ENCODE measurements at regions not wholly inside any gene's neighbourhood (a gene's known extent, or its start where the extent isn't known, plus 50 kb on each side); places are given as distances from the start of the nearest gene placed in this dataset.

- no peak for TF ChIP-seq ZBTB43 (CRISPR knock-in tag; IDR thresholded peaks at IDR 0.05)
These were observed 52.6 kb upstream of the RBM15 start (continued) for GRCh38 chr1:110286564-110286963.

- Mint-ChIP-seq H3K4me3 (no peak overlapping the region), H3K9me3 (no peaks in the 10 kb centered on the region), H3K27me3 (ENCODE audit: low read depth) (no peaks in the 10 kb centered on the region), H3K4me1 (peaks cover 4% of the 10 kb centered on the region; the same call in 1 of the 2 replicates), H3K27ac (no peak overlapping the region), H3K36me3 (no peaks in the 10 kb centered on the region)
- DNase-seq (ENCODE audit: low spot score) (no peak), ATAC-seq (no peak)
- TF ChIP-seq FOXP4 (CRISPR knock-in tag; IDR thresholded peaks at IDR 0.05), result no peak
- TF ChIP-seq ATF3 (CRISPR knock-in tag; conservative IDR thresholded peaks at IDR 0.05), result no peak
- no peak for TF ChIP-seq TEAD1 (CRISPR knock-in tag; IDR thresholded peaks at IDR 0.05)
- no peak for TF ChIP-seq GRHL2 (CRISPR knock-in tag; IDR thresholded peaks at IDR 0.05; ENCODE audit: insufficient replicate concordance, severe bottlenecking)
- no peak for TF ChIP-seq FOXK1 (CRISPR knock-in tag; IDR thresholded peaks at IDR 0.05)
- no peak for TF ChIP-seq MYBL2 (CRISPR knock-in tag; IDR thresholded peaks at IDR 0.05)
- no peak for TF ChIP-seq PREB (CRISPR knock-in tag; IDR thresholded peaks at IDR 0.05; ENCODE audit: borderline replicate concordance)
- no peak for TF ChIP-seq CBFB (CRISPR knock-in tag; IDR thresholded peaks at IDR 0.05; ENCODE audit: low read depth)
- TF ChIP-seq ZNF425 (CRISPR knock-in tag; conservative IDR thresholded peaks at IDR 0.05), result no peak
- TF ChIP-seq OVOL2 (CRISPR knock-in tag; IDR thresholded peaks at IDR 0.05; ENCODE audit: borderline replicate concordance), result no peak
- TF ChIP-seq ATF6 (CRISPR knock-in tag; IDR thresholded peaks at IDR 0.05), result no peak
- no peak for TF ChIP-seq MAX (CRISPR knock-in tag; IDR thresholded peaks at IDR 0.05)
- no peak for TF ChIP-seq NR3C1 (CRISPR knock-in tag; conservative IDR thresholded peaks at IDR 0.05; ENCODE audit: low read depth)
- TF ChIP-seq CDX4 (CRISPR knock-in tag; IDR thresholded peaks at IDR 0.05; ENCODE audit: borderline replicate concordance), result no peak
- CTCF ChIA-PET, result interaction anchor here (1.0 to 1.6 kb wide), 3 partner anchors 24 to 208 kb away, joined by 3 to 5 read pairs (median 3); no protein-coding TSS in a partner anchor
- POLR2A ChIA-PET, result no interaction called here
These were observed 51.1 kb upstream of the RBM15 start for GRCh38 chr1:110288111-110288510.

Data from WTC11 (cell line).